Panc1 (cell line): ENCODE measurements at regions not wholly inside any gene's neighbourhood (a gene's known extent, or its start where the extent isn't known, plus 50 kb on each side); places are given as distances from the start of the nearest gene placed in this dataset.

Source experiments
- ATAC-seq: fragments of 200-7000 bp; cut with Tn5 transposase; 2 replicates; pipeline ENCODE4 v1.9.1; 2020; ENCODE audit warnings: mild to moderate bottlenecking, moderate library complexity
- BruUV-seq: library from RNA; stranded (reverse); fragments of 400-500 nt; replicated peaks from 2 replicates; lab custom pipeline; 2021; lab: Mats Ljungman, UMichigan
- CTCF ChIA-PET: fragments of 300-600 bp; sonication (Branson Sonifier 250); formaldehyde crosslinking; loops from one replicate; lab custom pipeline; 2022; ENCODE audit warnings: antibody characterized with exemption; lab: Charles Lee
- POLR2A ChIA-PET: fragments of 300-600 bp; sonication (Branson Sonifier 250); formaldehyde crosslinking; loops from one replicate; lab custom pipeline; 2022; ENCODE audit warnings: antibody characterized with exemption; lab: Charles Lee
- DNase-seq: peaks from one replicate; pipeline ENCODE4 v3.0.0-alpha.2; 2010; ENCODE audit warnings: low read depth, low spot score
- H3K27ac ChIP-seq: 2 replicates; pipeline ENCODE4 v1.5.1; 2011; ENCODE audit warnings: mild to moderate bottlenecking, low read length, inconsistent platforms
- H3K27me3 ChIP-seq: fragments of 200-500 bp; sonication (Bioruptor generic); 2 replicates; pipeline ENCODE4 v1.6.0; 2014; ENCODE audit warnings: low read length, inconsistent platforms; ENCODE audit not compliant: control insufficient read depth, insufficient read depth
- H3K36me3 ChIP-seq: fragments of 200-500 bp; sonication (Bioruptor generic); 2 replicates; pipeline ENCODE4 v1.5.1; 2014; ENCODE audit warnings: inconsistent platforms, mild to moderate bottlenecking, low read length, moderate library complexity; ENCODE audit not compliant: control insufficient read depth, insufficient read depth
- H3K4me1 ChIP-seq: 2 replicates; pipeline ENCODE4 v1.5.1; 2011; ENCODE audit warnings: inconsistent platforms, mild to moderate bottlenecking, low read length, moderate library complexity; ENCODE audit not compliant: control insufficient read depth, insufficient read depth
- H3K4me3 ChIP-seq, 2 experiments: 2 replicates each; pipeline ENCODE4 v1.5.1; 2011 to 2012; ENCODE audit warnings: low read depth in 2 of 2, low read length in 2 of 2, mild to moderate bottlenecking in 2 of 2, inconsistent platforms in 1 of 2, moderate library complexity in 1 of 2
- H3K9me3 ChIP-seq: fragments of 200-500 bp; sonication (Bioruptor generic); 2 replicates; pipeline ENCODE4 v1.5.1; 2014; ENCODE audit warnings: low read depth, mild to moderate bottlenecking, inconsistent platforms, low read length, moderate library complexity; ENCODE audit not compliant: control insufficient read depth, insufficient read depth
- POLR2AphosphoS5 ChIP-seq: IDR thresholded peaks from 2 replicates; pipeline ENCODE4 v1.6.1; 2012; ENCODE audit warnings: mild to moderate bottlenecking, low read depth, low read length, moderate library complexity
- SIN3A ChIP-seq: IDR thresholded peaks from 2 replicates; pipeline ENCODE4 v1.6.1; 2012; ENCODE audit warnings: low read depth, mild to moderate bottlenecking, low read length, moderate library complexity, borderline replicate concordance; ENCODE audit not compliant: insufficient read depth
- TCF7L2 ChIP-seq: IDR thresholded peaks from 2 replicates; pipeline ENCODE4 v1.6.1; 2011; ENCODE audit warnings: mild to moderate bottlenecking, low read depth, low read length, inconsistent platforms
- in situ Hi-C: cut with HindIII; loops from 2 replicates; pipeline ENCODE4 v1.10.0; 2016; ENCODE audit warnings: low sequenced_read_pairs, low pct_unique_long_range_greater_than_20kb
- intact Hi-C: fragments of 100-400 bp; cut with micrococcal nuclease; formaldehyde crosslinking; loops from one replicate; pipeline ENCODE4 v1.10.0; 2022; ENCODE audit not compliant: unreplicated experiment
- TF ChIP-seq, protein P1 (sequence below): fragments of 450-650 bp; IDR thresholded peaks from 2 replicates; pipeline ENCODE4 v1.5.1; 2017; ENCODE audit warnings: mild to moderate bottlenecking
- TF ChIP-seq, protein P2 (sequence below), 2 experiments: IDR thresholded peaks; 2 replicates each; pipeline ENCODE4 v1.6.1; 2011 to 2012; ENCODE audit warnings: low read depth in 2 of 2, control low read depth in 1 of 2, low read length in 1 of 2, mild to moderate bottlenecking in 1 of 2, moderate library complexity in 1 of 2; ENCODE audit not compliant: insufficient read depth in 1 of 2

DNA sequence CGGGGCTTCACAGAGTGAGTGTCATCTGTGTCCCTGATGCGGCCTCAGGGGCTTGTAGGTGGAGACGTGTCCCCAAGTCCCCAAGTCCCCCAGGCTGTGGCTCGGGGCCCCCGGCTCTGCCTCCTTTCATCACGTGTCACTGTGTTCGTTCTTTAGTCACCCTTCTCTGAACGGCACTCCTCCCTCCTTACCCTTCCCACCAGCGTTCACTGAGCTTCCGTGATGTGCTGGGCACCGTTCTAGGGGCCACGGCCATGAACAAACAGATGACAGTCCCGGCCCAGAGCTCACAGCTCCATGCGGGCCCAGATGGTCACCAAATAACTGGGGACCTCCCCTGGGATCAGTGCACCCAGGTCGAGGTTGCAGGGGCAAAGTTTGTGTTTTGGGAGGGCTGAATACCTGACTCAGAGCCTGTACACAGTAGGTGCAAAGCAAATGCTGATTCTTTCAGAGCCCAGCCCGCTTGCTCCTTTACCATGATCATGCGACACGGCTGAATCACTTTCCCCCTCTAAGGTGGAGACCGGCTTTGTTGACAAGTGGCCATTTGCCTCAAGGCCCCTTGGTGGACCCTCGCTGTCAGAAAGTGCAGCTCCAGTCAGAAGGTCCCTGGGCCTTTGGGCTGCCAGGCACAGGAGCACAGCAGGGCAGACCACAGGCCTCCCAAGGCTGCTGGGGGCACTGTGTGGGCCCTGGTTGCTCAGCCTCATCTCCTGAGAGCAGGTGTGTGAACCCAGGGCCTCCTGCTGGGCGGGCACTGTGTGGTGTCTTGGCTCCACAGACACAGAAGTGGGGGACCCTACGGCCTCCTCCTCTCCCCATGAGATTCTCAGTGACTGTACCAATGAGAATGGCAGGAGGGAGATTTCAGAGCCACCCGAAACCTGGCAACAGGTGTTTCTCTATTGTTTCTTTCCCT is 592.5 kb downstream of the PTPRU start:
- ChIA-PET CTCF (no interaction called here), POLR2A (no interaction called here)
- intact Hi-C loops (no loop called here), in situ Hi-C loops (no loop called here)
- Histone ChIP-seq H3K27ac (no peak overlapping the region), H3K4me1 (no peaks in the 10 kb centered on the region), H3K9me3 (no peaks in the 10 kb centered on the region), H3K4me3 (no peak overlapping the region), H3K27me3 (no peaks in the 10 kb centered on the region), H3K36me3 (no peaks in the 10 kb centered on the region)
- TF ChIP-seq POLR2AphosphoS5, result no peak
- TF ChIP-seq SIN3A, result no peak
- TF ChIP-seq, protein P1, sequence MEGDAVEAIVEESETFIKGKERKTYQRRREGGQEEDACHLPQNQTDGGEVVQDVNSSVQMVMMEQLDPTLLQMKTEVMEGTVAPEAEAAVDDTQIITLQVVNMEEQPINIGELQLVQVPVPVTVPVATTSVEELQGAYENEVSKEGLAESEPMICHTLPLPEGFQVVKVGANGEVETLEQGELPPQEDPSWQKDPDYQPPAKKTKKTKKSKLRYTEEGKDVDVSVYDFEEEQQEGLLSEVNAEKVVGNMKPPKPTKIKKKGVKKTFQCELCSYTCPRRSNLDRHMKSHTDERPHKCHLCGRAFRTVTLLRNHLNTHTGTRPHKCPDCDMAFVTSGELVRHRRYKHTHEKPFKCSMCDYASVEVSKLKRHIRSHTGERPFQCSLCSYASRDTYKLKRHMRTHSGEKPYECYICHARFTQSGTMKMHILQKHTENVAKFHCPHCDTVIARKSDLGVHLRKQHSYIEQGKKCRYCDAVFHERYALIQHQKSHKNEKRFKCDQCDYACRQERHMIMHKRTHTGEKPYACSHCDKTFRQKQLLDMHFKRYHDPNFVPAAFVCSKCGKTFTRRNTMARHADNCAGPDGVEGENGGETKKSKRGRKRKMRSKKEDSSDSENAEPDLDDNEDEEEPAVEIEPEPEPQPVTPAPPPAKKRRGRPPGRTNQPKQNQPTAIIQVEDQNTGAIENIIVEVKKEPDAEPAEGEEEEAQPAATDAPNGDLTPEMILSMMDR, result no peak
- TF ChIP-seq, protein P2, sequence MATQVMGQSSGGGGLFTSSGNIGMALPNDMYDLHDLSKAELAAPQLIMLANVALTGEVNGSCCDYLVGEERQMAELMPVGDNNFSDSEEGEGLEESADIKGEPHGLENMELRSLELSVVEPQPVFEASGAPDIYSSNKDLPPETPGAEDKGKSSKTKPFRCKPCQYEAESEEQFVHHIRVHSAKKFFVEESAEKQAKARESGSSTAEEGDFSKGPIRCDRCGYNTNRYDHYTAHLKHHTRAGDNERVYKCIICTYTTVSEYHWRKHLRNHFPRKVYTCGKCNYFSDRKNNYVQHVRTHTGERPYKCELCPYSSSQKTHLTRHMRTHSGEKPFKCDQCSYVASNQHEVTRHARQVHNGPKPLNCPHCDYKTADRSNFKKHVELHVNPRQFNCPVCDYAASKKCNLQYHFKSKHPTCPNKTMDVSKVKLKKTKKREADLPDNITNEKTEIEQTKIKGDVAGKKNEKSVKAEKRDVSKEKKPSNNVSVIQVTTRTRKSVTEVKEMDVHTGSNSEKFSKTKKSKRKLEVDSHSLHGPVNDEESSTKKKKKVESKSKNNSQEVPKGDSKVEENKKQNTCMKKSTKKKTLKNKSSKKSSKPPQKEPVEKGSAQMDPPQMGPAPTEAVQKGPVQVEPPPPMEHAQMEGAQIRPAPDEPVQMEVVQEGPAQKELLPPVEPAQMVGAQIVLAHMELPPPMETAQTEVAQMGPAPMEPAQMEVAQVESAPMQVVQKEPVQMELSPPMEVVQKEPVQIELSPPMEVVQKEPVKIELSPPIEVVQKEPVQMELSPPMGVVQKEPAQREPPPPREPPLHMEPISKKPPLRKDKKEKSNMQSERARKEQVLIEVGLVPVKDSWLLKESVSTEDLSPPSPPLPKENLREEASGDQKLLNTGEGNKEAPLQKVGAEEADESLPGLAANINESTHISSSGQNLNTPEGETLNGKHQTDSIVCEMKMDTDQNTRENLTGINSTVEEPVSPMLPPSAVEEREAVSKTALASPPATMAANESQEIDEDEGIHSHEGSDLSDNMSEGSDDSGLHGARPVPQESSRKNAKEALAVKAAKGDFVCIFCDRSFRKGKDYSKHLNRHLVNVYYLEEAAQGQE (IDR thresholded peaks at IDR 0.05; ENCODE audit: insufficient read depth in 1 of 2, low read depth in 2 of 2, low read length in 1 of 2), result no peak
- no peak for TF ChIP-seq TCF7L2
- no TSS peak for BruUV-seq
- no peak for DNase-seq
- no peak for ATAC-seq

DNA sequence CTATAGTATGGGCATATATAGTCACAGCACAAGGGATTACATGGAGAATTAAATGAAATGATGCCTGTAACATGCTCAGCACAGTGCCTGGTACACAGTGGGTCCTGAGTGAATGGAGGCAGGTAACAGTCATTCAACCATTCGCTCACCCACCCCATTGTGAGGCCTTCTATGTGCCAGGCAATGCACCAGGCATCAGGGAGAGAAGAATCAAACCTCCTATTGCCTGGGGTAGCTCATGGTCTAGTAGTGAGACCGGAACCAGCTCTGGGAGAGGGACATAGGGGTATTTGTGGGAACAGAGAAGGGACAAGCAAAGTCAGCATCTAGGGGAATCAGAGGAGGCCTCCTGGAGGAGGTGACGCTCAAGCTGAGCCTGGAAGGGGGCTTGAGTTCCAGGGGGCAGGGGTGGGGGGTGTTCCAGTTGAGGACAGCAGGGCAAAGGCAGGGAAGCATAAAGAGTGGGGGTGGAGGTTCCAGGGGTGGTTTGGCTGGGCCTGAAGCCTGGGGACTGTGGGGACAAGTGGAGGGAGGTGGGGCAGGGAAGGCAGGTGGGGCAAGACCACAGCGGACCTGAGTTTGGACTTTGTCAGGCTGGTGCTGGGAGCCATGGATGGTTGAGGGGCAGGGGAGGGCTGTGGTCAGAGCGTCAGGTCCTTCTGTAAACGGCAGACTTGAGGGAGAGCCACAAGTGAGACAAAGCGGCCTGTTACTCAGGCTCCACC is 591.6 kb downstream of the PTPRU start:
- ATAC-seq (no peak), DNase-seq (no peak)
- Histone ChIP-seq H3K27me3 (no peaks in the 10 kb centered on the region), H3K4me3 (no peak overlapping the region), H3K36me3 (no peaks in the 10 kb centered on the region), H3K27ac (no peak overlapping the region), H3K9me3 (no peaks in the 10 kb centered on the region), H3K4me1 (no peaks in the 10 kb centered on the region)
- intact Hi-C loops (no loop called here), in situ Hi-C loops (no loop called here)
- ChIA-PET CTCF (no interaction called here), POLR2A (no interaction called here)
- TF ChIP-seq POLR2AphosphoS5 (no peak), SIN3A (no peak), TCF7L2 (no peak)
- TF ChIP-seq, protein P1, result no peak
- TF ChIP-seq, protein P2 (IDR thresholded peaks at IDR 0.05; ENCODE audit: insufficient read depth in 1 of 2, low read depth in 2 of 2, low read length in 1 of 2), result no peak
- BruUV-seq, result no TSS peak
